ENCODE measurements at regions not wholly inside any gene's neighbourhood (a gene's known extent, or its start where the extent isn't known, plus 50 kb on each side); places are given as distances from the start of the nearest gene placed in this dataset.

DNA sequence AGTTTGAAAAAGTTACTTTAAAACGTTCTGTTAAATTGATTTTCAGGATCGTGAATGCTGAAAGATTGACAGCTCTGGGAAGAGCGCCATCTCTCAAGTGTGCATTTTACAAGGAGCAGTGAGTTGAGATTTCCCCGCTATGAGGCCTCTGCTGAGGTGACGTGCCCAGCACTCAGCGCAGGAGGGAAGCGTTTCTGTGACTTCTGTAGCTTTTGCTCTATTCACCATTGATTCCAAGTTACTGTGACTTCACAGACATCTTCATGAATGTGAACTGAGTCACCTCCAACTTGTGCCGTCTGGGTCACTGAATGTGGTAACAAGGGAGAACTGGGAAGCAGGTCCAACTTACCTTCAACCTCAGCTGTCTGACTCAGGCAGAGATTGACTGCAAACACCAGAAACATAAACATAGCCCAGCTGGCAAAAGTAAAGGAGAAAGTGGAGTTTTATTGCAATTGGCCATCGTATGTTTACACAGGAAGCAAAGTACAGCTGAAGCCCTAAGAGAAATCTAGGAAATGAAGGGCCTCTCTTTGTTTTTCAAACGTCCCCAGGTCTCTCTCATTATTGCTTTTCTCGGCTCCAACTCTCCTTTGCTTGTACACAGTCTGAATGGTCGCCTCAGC, 428.8 kb upstream of the CLINT1 start:
- DNase-seq: no peak

DNA sequence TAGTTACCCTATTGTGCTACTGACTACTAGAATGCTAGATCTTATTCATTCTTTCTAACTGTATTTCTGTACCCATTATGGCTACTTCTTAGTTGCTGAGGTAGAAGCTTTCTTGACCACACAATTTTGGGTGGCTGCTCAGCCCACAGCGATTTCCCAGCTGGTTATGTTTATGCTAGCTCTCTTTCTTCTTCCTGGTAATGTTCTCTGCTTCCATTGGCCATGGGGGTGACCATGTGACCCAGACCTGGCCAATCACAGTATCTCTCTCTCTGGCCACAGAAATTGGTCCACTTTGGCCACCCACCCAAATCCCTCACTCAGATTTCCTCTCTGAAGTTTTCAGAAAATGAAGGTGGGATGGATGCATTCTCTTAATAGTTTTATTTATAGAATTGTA, 427.9 kb upstream of the CLINT1 start:
- DNase-seq: no peak

- no peak for DNase-seq
These were observed 426.8 kb upstream of the CLINT1 start for GRCh38 chr5:158285698-158286097.

DNA sequence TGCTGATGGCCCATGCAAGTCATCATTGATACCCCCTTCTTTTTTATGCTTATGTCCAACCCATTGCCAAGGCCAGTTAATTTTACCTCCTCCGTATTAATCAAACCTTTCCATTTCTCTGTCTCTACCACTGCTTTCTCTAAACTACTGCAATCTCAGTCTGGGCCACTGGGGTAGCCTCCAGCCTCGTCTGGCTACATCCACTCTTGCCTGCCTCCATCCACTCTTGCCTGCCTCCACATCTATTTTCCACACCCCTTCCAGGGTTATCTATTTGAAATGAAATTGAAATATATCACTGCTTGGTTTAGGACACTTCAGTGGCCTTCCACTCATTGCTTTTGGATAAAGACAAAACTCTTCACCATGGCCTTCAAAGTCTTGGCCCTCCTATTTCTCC, 425.3 kb upstream of the CLINT1 start:
- DNase-seq: no peak

DNA sequence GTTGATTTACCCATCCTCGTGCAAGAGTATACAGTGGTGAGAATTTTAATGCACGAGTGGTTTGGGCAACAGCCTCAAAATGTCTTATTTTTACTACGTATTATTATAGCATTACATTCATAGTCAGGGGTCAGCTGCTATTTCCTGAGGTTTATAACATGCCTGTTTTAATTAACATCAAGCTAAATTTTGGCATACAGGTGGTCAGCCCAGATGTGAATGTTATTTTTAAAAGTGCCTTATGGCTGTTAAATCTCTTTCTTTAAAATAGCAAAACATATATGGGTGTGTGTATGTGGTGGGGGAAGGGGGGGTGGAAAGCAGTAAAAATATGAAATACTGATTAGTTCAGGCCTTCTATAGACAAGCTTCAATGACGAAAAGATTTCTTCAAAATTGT, 424.5 kb upstream of the CLINT1 start:
- DNase-seq: no peak

DNA sequence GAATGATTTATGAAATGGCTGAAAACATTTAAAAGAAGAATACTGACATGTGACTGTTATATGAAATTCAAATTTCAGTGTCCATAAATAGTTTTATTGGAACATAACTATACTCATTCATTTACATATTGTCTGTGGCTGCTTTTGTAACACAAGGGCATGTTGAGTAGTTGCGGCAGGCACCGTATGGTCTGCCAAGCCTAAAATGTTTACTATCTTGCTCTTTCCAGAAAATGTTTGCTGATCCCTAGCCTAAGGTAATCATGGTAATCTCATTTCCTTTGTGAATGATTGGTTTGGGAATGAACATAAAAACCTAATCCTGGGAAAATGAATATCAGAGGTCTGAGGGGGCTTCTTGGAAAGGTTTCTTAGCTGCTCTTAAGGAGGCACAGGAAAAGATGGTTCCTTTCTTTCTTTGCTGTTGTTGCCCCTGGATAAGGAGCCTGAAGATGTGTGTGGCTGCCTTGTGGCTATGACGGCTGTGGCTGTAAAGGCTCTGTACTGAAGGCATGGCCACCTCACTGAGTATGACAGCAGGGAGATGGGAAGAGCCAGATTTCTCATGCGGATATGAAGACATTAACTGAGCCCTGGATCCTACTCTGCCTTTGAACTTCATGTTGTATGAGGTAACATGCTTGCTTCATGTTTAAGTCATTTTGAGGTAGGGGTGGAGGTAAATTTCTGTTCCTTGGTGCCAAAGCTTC, 419.4 kb upstream of the CLINT1 start:
- DNase-seq: no peak

DNA sequence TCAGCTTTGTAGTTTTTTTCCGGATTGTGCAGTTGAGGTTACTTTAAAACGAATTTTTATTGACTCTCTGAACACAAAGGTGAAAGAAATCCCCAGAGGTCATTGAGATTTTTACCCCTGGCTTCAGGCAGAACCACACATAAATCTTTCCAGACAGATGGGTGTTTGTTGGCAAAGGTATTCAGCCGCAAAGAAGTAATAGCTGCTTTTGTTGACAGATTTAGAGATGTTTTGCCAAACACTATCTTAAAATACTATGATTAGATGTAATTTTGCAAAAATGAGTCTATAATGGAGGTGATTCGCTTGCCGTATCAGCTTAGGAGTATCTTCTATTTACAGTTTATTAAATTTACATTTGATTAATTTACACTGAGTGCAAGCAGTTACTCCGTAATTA, 418.3 kb upstream of the CLINT1 start:
- no peak for DNase-seq

GRCh38 chr5:158276692-158277091, 417.7 kb upstream of the CLINT1 start:
- no peak for DNase-seq

DNA sequence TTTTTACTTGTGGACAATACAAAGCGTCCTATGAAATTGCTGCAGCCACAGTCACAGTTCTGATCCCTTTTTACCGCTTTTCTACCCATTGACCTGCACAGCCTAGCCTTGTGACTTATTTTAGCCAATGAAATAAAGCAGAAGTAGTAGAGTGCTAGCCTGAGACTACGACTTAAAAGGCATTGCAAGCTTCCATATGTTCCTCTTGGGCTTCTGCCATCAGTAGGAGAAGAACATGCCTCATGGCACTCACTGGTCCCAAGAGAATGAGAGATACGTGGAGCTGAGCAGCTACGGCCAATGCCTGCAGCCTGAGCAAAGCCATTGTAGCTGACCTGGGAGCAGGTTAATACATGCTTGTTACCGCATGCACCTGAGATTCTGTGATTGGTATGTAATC, 416.6 kb upstream of the CLINT1 start:
- no peak for DNase-seq

DNA sequence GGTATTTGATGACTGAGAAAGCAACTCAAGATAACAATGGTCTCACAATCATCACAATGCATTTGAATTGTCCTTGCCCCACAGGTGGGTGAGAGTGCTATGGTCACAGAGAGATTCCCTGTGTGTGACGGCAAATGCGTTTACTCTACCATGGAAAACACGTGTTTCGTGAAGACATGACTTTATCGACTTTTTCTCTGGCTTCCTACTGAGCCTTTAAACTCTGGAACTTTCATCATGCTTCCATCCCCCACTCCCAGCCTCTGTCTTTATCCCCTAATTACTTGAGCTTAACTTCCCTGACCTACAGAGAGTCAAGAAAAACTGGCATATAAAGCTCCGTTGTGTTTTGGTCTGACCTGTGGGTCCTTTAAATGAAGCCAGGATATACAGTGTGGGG, 414.1 kb upstream of the CLINT1 start:
- DNase-seq: no peak

DNA sequence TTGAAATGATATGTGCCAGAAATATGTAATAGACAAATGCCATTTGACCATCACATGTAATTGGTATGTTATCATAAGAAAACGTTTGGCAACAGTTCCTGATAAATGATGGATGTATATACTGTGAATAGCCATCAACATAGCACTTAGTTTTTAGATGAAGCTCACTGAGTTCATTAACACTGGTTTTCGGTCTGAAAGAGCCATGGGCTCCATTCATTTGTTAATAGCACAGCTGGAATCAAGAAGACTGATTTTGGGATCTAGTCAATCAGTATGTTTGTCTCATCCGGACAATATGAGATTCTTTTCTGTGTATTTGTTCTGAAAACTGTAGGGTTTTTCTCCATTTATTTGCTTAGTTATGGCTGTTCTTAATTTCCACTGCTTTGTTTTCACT, 413.5 kb upstream of the CLINT1 start:
- DNase-seq: no peak

GRCh38 chr5:158270996-158271554, 412.1 kb upstream of the CLINT1 start:
- DNase-seq: no peak

- no peak for DNase-seq
These were observed 409.3 kb upstream of the CLINT1 start for GRCh38 chr5:158268286-158268685.

- no peak for DNase-seq
These were observed 408.3 kb upstream of the CLINT1 start for GRCh38 chr5:158267228-158267627.

DNA sequence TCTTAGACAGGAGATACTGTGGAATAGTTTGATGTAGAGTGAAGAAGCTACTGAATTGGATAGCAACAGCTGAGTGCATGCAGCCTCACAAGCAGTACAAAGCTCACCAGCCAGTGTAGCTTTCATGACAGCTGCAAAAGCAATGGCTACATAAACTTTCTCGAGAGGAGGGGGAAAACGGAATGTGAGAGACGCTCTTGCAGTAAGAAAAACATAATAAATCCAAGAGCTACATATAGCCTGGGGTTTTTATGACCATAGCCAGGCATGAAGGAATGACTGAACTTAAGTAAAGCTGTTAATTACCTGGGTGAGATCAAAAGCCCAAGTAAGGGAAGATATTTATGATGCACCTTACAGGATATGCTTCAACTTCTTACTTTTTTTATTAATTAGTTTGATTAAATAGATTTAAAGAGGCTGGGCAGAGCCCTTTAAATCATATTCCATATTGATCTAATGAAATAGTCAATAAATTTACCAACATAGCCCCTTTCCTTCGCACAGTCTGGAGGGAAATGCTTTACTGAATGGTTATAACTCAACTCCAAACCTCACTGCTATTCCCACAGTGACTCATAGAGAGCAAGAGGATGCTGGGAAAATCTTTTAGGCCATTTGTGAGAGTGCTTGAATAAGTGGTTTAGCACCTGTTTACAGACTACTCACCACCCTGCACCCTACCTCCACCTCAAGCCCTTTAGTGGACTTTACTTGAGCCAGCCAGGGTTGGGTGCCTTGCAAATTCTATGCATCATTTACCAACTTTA, 407.2 kb upstream of the CLINT1 start:
- no peak for DNase-seq

DNA sequence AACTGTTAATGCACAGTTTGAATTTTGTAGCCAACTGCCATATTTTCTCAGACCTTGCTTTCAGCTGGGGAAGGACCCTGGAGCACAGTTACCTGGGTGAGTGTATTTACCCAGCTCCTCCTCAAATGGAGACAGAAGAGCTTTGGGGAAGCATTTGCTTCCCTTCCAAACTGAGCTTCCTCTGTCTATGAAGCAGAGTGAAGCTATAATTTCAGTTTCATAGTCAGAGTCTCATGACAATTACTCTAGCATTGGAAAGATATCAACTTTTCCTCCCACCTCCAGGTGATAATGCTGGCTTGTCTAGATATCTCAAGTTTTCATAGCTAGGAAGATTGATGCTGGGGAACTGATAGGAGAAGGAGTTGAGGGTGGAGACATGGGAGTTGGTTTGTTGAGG, 406.4 kb upstream of the CLINT1 start:
- DNase-seq: no peak

GRCh38 chr5:158264264-158264663, 405.3 kb upstream of the CLINT1 start:
- no peak for DNase-seq

DNA sequence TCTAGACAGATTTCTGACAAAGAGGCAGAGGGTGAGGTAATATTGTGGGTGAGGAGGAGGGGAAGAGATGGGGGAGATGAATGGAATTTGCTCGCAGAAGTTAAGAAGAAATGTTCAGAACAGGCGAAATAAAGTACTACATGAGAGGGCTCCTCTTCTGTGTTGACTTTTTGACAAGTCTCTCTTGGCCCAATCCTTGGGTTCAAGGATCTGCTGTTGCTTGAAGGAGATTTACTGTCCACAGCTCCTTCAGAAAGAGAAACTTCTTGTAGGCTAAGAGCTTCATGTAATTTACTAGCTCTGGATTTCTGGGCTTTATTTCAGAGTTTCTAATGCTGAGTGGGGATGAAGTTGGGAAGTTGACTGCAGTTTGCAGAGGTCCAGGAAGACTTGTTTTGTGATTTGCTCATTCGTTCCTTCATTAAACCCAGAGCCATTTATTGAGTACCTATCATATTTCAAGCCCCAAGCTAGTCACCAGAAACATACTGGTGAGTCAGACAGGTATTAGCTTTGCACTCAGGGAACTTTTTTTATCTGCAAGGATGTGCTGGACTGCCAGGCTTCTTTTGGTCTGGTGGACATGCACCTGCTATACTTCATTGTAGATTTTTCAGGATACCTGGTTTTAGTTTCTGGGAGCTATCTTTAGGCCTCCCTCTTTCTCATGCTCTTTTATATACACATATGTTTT, 402.9 kb upstream of the CLINT1 start:
- DNase-seq: no peak

DNA sequence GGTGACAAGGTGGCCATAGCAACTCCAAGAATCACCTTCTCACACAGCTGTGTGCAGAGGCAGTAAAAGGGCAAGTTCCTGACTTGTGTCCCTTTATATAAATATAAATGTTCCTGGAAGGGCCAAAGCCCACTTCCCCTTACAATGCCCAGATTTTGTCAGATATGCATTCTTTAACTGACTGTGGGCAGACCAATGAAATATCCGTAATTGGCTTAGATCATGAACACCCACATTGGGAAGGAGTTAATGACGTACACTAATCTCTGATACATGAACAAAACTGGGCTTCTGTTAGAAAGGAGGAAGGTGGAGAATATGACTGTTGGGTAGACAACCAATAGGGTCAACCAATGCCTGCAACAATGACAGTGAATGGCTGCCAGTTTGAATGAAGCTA, 397.2 kb upstream of the CLINT1 start:
- no peak for DNase-seq

- DNase-seq: no peak
These were observed 396.7 kb upstream of the CLINT1 start for GRCh38 chr5:158255609-158256008.

DNA sequence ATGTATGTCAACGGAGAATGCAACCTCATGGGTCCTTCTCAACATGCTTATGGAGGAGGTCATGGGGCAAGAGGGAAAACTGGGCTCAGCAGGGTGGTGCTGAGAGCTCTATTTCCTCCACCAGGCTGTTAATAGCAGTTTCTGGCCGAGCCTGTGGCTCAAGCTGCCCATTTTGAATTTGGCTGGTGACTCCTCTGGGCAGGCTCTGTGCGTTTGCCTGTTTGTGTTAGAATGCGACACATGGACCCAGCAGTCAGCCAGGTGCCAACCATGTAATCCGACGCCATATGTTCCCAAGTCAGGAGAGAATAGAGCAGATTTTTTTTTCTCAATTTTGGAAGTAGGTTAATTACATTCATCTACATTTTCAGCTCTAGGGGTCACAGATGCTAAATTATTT, 387.7 kb upstream of the CLINT1 start:
- DNase-seq: no peak

DNA sequence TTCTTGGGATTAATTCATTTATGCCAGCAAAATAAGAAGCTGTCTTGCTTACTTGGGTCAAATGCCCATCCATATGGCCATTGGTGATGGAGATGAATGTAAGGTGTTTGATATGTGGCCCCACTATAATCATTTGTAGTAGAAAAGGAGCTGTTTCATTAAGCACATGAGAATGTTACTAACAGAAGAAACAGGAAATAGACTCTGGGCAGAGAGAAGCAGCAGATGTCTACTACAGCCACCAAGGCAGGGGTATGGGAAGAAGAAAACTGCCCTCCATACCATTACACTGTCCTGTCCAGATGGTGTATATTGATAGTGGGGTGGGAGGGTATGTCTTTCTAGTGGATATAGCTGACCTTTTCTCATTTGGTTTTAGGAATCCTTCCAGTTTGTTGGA, 386.6 kb upstream of the CLINT1 start:
- no peak for DNase-seq

GRCh38 chr5:158244882-158245281, 385.9 kb upstream of the CLINT1 start:
- no peak for DNase-seq
